GM23248 (cell line): ENCODE measurements at regions not wholly inside any gene's neighbourhood (a gene's known extent, or its start where the extent isn't known, plus 50 kb on each side); places are given as distances from the start of the nearest gene placed in this dataset.

Experiments used
- DNase-seq: peaks from one replicate; pipeline ENCODE4 v3.0.0-alpha.2; 2015
- H2AFZ ChIP-seq: fragments of 200-600 bp; sonication (generic); 2 replicates; pipeline ENCODE4 v1.6.1; 2016; ENCODE audit warnings: antibody characterized with exemption
- H3F3A ChIP-seq: fragments of 200-600 bp; sonication (generic); 2 replicates; pipeline ENCODE4 v1.6.1; 2016; ENCODE audit warnings: mild to moderate bottlenecking, antibody characterized with exemption, mixed run types; ENCODE audit not compliant: insufficient read depth
- H3K27ac ChIP-seq: fragments of 200-600 bp; sonication (generic); 2 replicates; pipeline ENCODE4 v1.5.1; 2016; ENCODE audit warnings: mild to moderate bottlenecking
- H3K27me3 ChIP-seq: fragments of 200-600 bp; sonication (generic); replicated peaks from 2 replicates; pipeline ENCODE4 v1.6.1; 2016; ENCODE audit warnings: mild to moderate bottlenecking; ENCODE audit not compliant: insufficient read depth
- H3K36me3 ChIP-seq: fragments of 200-600 bp; sonication (generic); 2 replicates; pipeline ENCODE4 v1.6.1; 2016; ENCODE audit warnings: low read depth, mild to moderate bottlenecking
- H3K4me1 ChIP-seq: fragments of 200-600 bp; sonication (generic); 2 replicates; pipeline ENCODE4 v1.6.1; 2016; ENCODE audit warnings: mild to moderate bottlenecking; ENCODE audit not compliant: insufficient read depth
- H3K4me2 ChIP-seq: fragments of 200-600 bp; sonication (generic); one replicate; pipeline ENCODE4 v1.6.1; 2016; ENCODE audit warnings: mild to moderate bottlenecking; ENCODE audit not compliant: unreplicated experiment
- H3K4me3 ChIP-seq: fragments of 200-600 bp; sonication (generic); 2 replicates; pipeline ENCODE4 v1.5.1; 2016; ENCODE audit warnings: mild to moderate bottlenecking
- H3K79me2 ChIP-seq: fragments of 200-600 bp; sonication (generic); 2 replicates; pipeline ENCODE4 v1.6.1; 2016; ENCODE audit warnings: mild to moderate bottlenecking; ENCODE audit not compliant: insufficient read depth
- H3K9ac ChIP-seq: fragments of 200-600 bp; sonication (generic); 2 replicates; pipeline ENCODE4 v1.6.1; 2016; ENCODE audit warnings: mild to moderate bottlenecking
- H3K9me2 ChIP-seq: fragments of 200-600 bp; sonication (generic); 2 replicates; pipeline ENCODE4 v1.6.1; 2016; ENCODE audit warnings: mixed run types, mild to moderate bottlenecking, moderate library complexity; ENCODE audit not compliant: insufficient read depth
- H3K9me3 ChIP-seq: fragments of 200-600 bp; sonication (generic); one replicate; pipeline ENCODE4 v1.6.1; 2017; ENCODE audit warnings: low read depth
- H4K20me1 ChIP-seq: fragments of 200-600 bp; sonication (generic); 2 replicates; pipeline ENCODE4 v1.6.0; 2016; ENCODE audit not compliant: insufficient read depth
- EZH2 ChIP-seq: fragments of 200-600 bp; sonication (generic); IDR thresholded peaks from 2 replicates; pipeline ENCODE4 v1.6.1; 2018; ENCODE audit warnings: antibody characterized with exemption, mild to moderate bottlenecking; ENCODE audit not compliant: insufficient read depth, poor library complexity, severe bottlenecking
- EZH2phosphoT487 ChIP-seq: fragments of 200-600 bp; sonication (generic); IDR thresholded peaks from 2 replicates; pipeline ENCODE4 v1.6.1; 2018; ENCODE audit warnings: antibody characterized with exemption, moderate library complexity, mild to moderate bottlenecking, low read depth; ENCODE audit not compliant: insufficient read depth
- WGBS, 2 experiments: methylation state at CpG; one replicate each; pipeline ENCODE4 v1.1.6; 2015 to 2017; ENCODE audit warnings: low lambda C conversion rate in 2 of 2, low coverage in 1 of 2; ENCODE audit errors: missing lambda C conversion rate in 2 of 2; 5-methylcytosine and 5-hydroxymethylcytosine counted together
- in situ Hi-C: fragments of 300-500 bp; cut with MboI; formaldehyde crosslinking; loops from 2 replicates; pipeline ENCODE4 v1.15.0; 2020

GRCh38 chr15:81955382-81956062 lies 90.3 kb downstream of the MEX3B start:
- Histone ChIP-seq H3K9me3 (no peaks in the 10 kb centered on the region), H3K4me1 (peaks cover 16% of the 10 kb centered on the region), H3K79me2 (no peaks in the 10 kb centered on the region), H2AFZ (no peak overlapping the region), H3K9me2 (no peaks in the 10 kb centered on the region), H3K27me3 (no peaks in the 10 kb centered on the region), H4K20me1 (no peaks in the 10 kb centered on the region), H3K27ac (no peak overlapping the region), H3K4me2 (no peak overlapping the region), H3K9ac (no peak overlapping the region), H3K36me3 (no peaks in the 10 kb centered on the region), H3K4me3 (no peak overlapping the region), H3F3A (0 out of 2 replicates have a peak, but pooled peaks cover 5% of the 10 kb centered on the region)
- in situ Hi-C loops = no loop called here
- TF ChIP-seq EZH2phosphoT487 = no peak
- no peak for TF ChIP-seq EZH2
- peak; percentile 23 for DNase-seq
- WGBS, 2 experiments = 67 to 69% methylated on average over 6 of the region's 6 CpGs

- H3K27me3 ChIP-seq = no peaks in the 10 kb centered on the region
- no peaks in the 10 kb centered on the region for H4K20me1 ChIP-seq
- no peaks in the 10 kb centered on the region for H3K9me3 ChIP-seq
- no peaks in the 10 kb centered on the region for H3K36me3 ChIP-seq
- H3K79me2 ChIP-seq = no peaks in the 10 kb centered on the region
- H3K4me3 ChIP-seq = no peak overlapping the region
- H3K27ac ChIP-seq = no peak overlapping the region
- H3K9me2 ChIP-seq = no peaks in the 10 kb centered on the region
- H2AFZ ChIP-seq = no peak overlapping the region
- no peak for DNase-seq
- H3K4me1 ChIP-seq = peaks cover 24% of the 10 kb centered on the region
- H3K4me2 ChIP-seq = no peak overlapping the region
- WGBS, 2 experiments = 78% methylated on average over 9 of the region's 9 CpGs
- in situ Hi-C loops = no loop called here
- 0 out of 2 replicates have a peak, but pooled peaks cover 5% of the 10 kb centered on the region for H3F3A ChIP-seq
- TF ChIP-seq EZH2 (no peak), EZH2phosphoT487 (no peak)
- H3K9ac ChIP-seq = no peak overlapping the region
These were observed 91.5 kb downstream of the MEX3B start for GRCh38 chr15:81954158-81954783.

- WGBS, 2 experiments = 41% methylated on average over 7 of the region's 7 CpGs
- H2AFZ ChIP-seq = peak overlapping the region; percentile 59
These were observed 94.9 kb downstream of the MEX3B start for GRCh38 chr15:81950841-81951414.

GRCh38 chr15:81948751-81949150 lies 97.1 kb downstream of the MEX3B start:
- no peak overlapping the region for H3K9ac ChIP-seq
- TF ChIP-seq EZH2 (no peak), EZH2phosphoT487 (no peak)
- no peak overlapping the region for H3K4me2 ChIP-seq
- no peak for DNase-seq
- no peak overlapping the region for H3K27ac ChIP-seq
- H3K36me3 ChIP-seq = no peaks in the 10 kb centered on the region
- H3F3A ChIP-seq = peaks cover 9% of the 10 kb centered on the region; the same call in 1 of the 2 replicates
- no peaks in the 10 kb centered on the region for H3K27me3 ChIP-seq
- H3K4me3 ChIP-seq = no peak overlapping the region
- H2AFZ ChIP-seq = no peak overlapping the region
- no peaks in the 10 kb centered on the region for H4K20me1 ChIP-seq
- H3K9me3 ChIP-seq = no peaks in the 10 kb centered on the region
- peaks cover 30% of the 10 kb centered on the region for H3K4me1 ChIP-seq
- in situ Hi-C loops = no loop called here
- no peaks in the 10 kb centered on the region for H3K79me2 ChIP-seq
- WGBS, 2 experiments = 81 to 86% methylated on average over 11 of the region's 11 CpGs
- H3K9me2 ChIP-seq = no peaks in the 10 kb centered on the region

More at GRCh38 chr15:81950841-81951414, 94.9 kb downstream of the MEX3B start:
- Histone ChIP-seq H3K9me3 (no peaks in the 10 kb centered on the region), H3F3A (peaks cover 9% of the 10 kb centered on the region; the same call in 1 of the 2 replicates), H3K79me2 (no peaks in the 10 kb centered on the region), H3K9me2 (no peaks in the 10 kb centered on the region), H3K27ac (no peak overlapping the region), H3K4me1 (peaks cover 37% of the 10 kb centered on the region), H3K27me3 (no peaks in the 10 kb centered on the region), H4K20me1 (no peaks in the 10 kb centered on the region), H3K36me3 (no peaks in the 10 kb centered on the region), H3K4me3 (no peak overlapping the region), H3K4me2 (peak overlapping the region; percentile 16), H3K9ac (no peak overlapping the region)
- DNase-seq = peak; percentile 68
- TF ChIP-seq EZH2phosphoT487 (no peak), EZH2 (no peak)
- in situ Hi-C loops = no loop called here
